Transverse colon (tissue), 4 donors: ENCODE measurements at regions not wholly inside any gene's neighbourhood (a gene's known extent, or its start where the extent isn't known, plus 50 kb on each side); places are given as distances from the start of the nearest gene placed in this dataset.

ENCODE experiments used
- DNase-seq: peaks from one replicate; pipeline ENCODE4 v3.0.0-alpha.2; 2019
- H3K27ac ChIP-seq, 4 donors: fragments of 200-600 bp; sonication (generic); 2 replicates each; pipeline ENCODE4 v1.5.1; 2016 to 2018; ENCODE audit warnings: inconsistent platforms in 4 of 4
- H3K27me3 ChIP-seq: fragments of 200-600 bp; sonication (generic); 2 replicates; pipeline ENCODE4 v1.5.1; 2017; ENCODE audit warnings: inconsistent platforms
- H3K36me3 ChIP-seq, 4 donors: fragments of 200-600 bp; sonication (generic); 2 replicates each; pipeline ENCODE4 v1.5.1; 2017 to 2019; ENCODE audit warnings: inconsistent platforms in 4 of 4
- H3K4me1 ChIP-seq, 4 donors: fragments of 200-600 bp; sonication (generic); 2 replicates each; pipeline ENCODE4 v1.5.1; 2017 to 2020; ENCODE audit warnings: inconsistent platforms in 4 of 4
- H3K4me3 ChIP-seq, 4 donors: fragments of 200-600 bp; sonication (generic); 1 replicate in 1 of 4; 2 replicates in 3 of 4; pipeline versions ENCODE4 v1.5.1 to v1.6.1; 2017 to 2019; ENCODE audit warnings: inconsistent platforms in 4 of 4
- H3K9me3 ChIP-seq, 2 donors: fragments of 200-600 bp; sonication (generic); 2 replicates each; pipeline ENCODE4 v1.5.1; 2017 to 2019; ENCODE audit warnings: inconsistent platforms in 2 of 2
- EP300 ChIP-seq: sonication (generic); formaldehyde crosslinking; IDR thresholded peaks from one replicate; pipeline ENCODE4 v1.6.1; 2017; ENCODE audit warnings: antibody characterized with exemption, low read depth
- POLR2A ChIP-seq: fragments of 450-650 bp; IDR thresholded peaks from one replicate; pipeline ENCODE4 v1.6.1; 2016; ENCODE audit warnings: antibody characterized with exemption, mild to moderate bottlenecking, moderate library complexity
- POLR2AphosphoS5 ChIP-seq, 3 donors: sonication (generic); formaldehyde crosslinking; IDR thresholded peaks; one replicate each; pipeline ENCODE4 v1.6.1; 2016; ENCODE audit warnings: antibody characterized with exemption in 3 of 3
- WGBS, 2 donors: methylation state at CpG; one replicate each; pipeline ENCODE4 v1.1.5; 2018; ENCODE audit warnings: low coverage in 1 of 2; 5-methylcytosine and 5-hydroxymethylcytosine counted together
- in situ Hi-C, 4 donors: fragments of 200-750 bp; cut with MboI; loops; one replicate each; pipeline versions ENCODE4 v1.15.0 to v1.15.1; 2017; ENCODE audit warnings: low sequenced_read_pairs in 3 of 4, low pct_ligation_motif_present in 1 of 4, low pct_unique_long_range_greater_than_20kb in 1 of 4
- intact Hi-C: fragments of 100-400 bp; cut with DNase I; formaldehyde crosslinking; loops from one replicate; pipeline ENCODE4 v1.15.1; 2023; ENCODE audit warnings: low total_unique reads
- TF ChIP-seq, protein P1 (sequence below), 5 experiments: fragments of 200-600 bp in 3 of 5; fragments of 450-650 bp in 2 of 5; sonication (generic) in 3 of 5; IDR thresholded peaks; 1 replicate in 2 of 5; 2 replicates in 3 of 5; pipeline ENCODE4 v1.5.1; 2016 to 2017; ENCODE audit warnings: antibody characterized with exemption in 5 of 5, inconsistent platforms in 3 of 5, mild to moderate bottlenecking in 2 of 5, moderate library complexity in 1 of 5

DNA sequence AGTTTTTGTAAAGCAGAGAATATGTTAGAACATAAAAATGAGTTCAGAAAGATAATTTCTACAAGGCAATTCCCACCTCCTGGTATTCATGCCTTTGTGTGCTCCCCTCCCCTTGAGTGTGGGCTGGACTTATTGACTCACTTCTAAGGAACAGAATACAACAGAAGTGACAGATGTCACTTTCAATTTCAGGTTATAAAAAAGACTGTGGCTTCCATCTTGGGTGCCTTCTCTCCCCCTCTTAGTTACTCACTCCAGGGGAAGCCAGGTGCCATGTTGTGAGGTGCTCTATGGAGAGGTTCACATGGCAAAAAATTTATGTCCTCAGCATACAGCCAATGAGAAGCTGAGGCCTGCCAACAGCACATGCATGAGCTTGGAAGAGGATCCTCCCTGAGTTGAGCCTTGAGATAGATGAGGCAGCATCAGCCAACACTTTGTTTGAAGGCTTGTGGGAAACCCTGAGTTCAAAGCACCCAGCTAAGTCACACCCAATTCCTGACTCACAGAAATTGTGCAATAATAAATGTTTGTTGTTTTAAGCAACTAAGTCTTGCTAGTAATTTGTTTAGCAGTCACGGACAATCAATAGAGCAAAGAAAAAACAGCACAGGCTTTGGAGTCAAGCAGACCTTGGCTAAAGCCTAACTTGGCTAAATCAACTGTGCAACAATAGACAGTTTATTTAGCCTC lies 73.5 kb upstream of the NGF start:
- 50 to 74% methylated on average over 1 of the region's 1 CpG for WGBS, 2 donors
- H3K9me3 ChIP-seq: no peaks in the 10 kb centered on the region
- no peaks in the 10 kb centered on the region for H3K4me1 ChIP-seq
- intact Hi-C loops: loop anchor here (2.0 kb wide), 1 partner anchor 27 kb away; no protein-coding TSS in a partner anchor
- no peak overlapping the region for H3K27ac ChIP-seq
- in situ Hi-C loops: no loop called here
- no peaks in the 10 kb centered on the region for H3K36me3 ChIP-seq
- no peak overlapping the region for H3K4me3 ChIP-seq
- TF ChIP-seq EP300: no peak
- peak in 1 of 3 donors; percentile 13 for TF ChIP-seq POLR2AphosphoS5 (IDR thresholded peaks at IDR 0.05)
- H3K27me3 ChIP-seq: no peaks in the 10 kb centered on the region
- DNase-seq: no peak

DNA sequence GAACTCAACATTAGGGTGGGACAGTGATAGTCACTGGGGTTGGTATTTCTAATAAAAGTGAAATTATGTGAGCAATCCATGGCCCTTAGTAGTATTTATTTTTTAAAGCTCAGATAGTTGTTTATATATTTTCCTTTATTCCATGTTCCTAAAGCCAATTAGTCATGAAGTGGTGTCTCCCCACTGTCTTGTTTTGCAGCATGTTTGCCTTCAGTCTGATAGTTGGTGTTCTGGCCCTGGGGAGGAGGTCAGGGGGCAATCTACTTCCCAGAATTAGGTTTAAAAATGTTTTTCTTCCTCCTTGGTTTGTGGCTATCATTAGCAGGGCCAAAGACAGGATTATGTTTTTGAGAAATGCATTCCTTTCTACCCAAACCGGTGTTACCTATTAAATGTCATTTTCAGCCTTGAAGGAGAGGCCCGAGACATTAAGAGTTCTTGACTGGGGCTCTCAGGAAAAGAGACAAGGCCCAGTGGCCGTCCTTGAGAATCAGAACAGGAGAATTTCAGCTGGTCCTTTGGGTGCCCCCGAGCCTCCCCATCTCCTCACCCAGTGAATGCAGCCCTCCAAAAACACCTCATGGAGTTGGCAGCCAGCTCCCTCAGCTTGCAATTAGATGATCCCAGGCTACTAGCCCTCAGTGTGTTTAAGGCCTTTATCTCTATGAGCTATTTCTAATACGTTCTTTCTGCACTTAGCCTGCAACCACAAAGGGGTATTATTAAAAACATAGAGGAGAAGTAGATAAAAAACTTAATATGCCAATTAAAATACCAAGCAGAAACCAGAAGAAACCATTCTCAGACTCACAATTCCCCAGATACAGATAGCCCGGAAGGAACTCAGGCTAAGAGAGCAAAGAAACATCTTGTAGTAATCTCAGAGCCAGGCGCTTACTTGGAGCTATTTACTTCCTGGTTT lies 71.3 kb upstream of the NGF start:
- H3K4me3 ChIP-seq: no peak overlapping the region
- no peaks in the 10 kb centered on the region for H3K27me3 ChIP-seq
- no peaks in the 10 kb centered on the region for H3K9me3 ChIP-seq
- 83 to 86% methylated on average over 2 to 7 of the region's 7 CpGs for WGBS, 2 donors
- DNase-seq: no peak
- intact Hi-C loops: loop anchor here (2.0 kb wide), 1 partner anchor 25 kb away; no protein-coding TSS in a partner anchor
- no peaks in the 10 kb centered on the region for H3K36me3 ChIP-seq
- TF ChIP-seq, protein P1, sequence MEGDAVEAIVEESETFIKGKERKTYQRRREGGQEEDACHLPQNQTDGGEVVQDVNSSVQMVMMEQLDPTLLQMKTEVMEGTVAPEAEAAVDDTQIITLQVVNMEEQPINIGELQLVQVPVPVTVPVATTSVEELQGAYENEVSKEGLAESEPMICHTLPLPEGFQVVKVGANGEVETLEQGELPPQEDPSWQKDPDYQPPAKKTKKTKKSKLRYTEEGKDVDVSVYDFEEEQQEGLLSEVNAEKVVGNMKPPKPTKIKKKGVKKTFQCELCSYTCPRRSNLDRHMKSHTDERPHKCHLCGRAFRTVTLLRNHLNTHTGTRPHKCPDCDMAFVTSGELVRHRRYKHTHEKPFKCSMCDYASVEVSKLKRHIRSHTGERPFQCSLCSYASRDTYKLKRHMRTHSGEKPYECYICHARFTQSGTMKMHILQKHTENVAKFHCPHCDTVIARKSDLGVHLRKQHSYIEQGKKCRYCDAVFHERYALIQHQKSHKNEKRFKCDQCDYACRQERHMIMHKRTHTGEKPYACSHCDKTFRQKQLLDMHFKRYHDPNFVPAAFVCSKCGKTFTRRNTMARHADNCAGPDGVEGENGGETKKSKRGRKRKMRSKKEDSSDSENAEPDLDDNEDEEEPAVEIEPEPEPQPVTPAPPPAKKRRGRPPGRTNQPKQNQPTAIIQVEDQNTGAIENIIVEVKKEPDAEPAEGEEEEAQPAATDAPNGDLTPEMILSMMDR (IDR thresholded peaks at IDR 0.05): no peak
- TF ChIP-seq POLR2A (no peak), POLR2AphosphoS5 (IDR thresholded peaks at IDR 0.05) (no peak), EP300 (no peak)
- H3K27ac ChIP-seq: no peak overlapping the region
- H3K4me1 ChIP-seq: no peaks in the 10 kb centered on the region
- in situ Hi-C loops: no loop called here

GRCh38 chr1:115408533-115408932 lies 70.5 kb upstream of the NGF start:
- H3K27ac ChIP-seq: no peak overlapping the region
- H3K27me3 ChIP-seq: no peaks in the 10 kb centered on the region
- in situ Hi-C loops: no loop called here
- 33 to 45% methylated on average over 1 of the region's 1 CpG for WGBS, 2 donors
- H3K36me3 ChIP-seq: no peaks in the 10 kb centered on the region
- DNase-seq: no peak
- H3K9me3 ChIP-seq: no peaks in the 10 kb centered on the region
- H3K4me1 ChIP-seq: no peaks in the 10 kb centered on the region
- intact Hi-C loops: no loop called here
- no peak overlapping the region for H3K4me3 ChIP-seq
- TF ChIP-seq POLR2A (no peak), POLR2AphosphoS5 (IDR thresholded peaks at IDR 0.05) (no peak), EP300 (no peak)
- TF ChIP-seq, protein P1 (IDR thresholded peaks at IDR 0.05): no peak

- no peaks in the 10 kb centered on the region for H3K27me3 ChIP-seq
- in situ Hi-C loops: no loop called here
- TF ChIP-seq, protein P1 (IDR thresholded peaks at IDR 0.05): no peak
- no peak for TF ChIP-seq POLR2AphosphoS5 (IDR thresholded peaks at IDR 0.05)
- no peak for TF ChIP-seq EP300
- no peak for TF ChIP-seq POLR2A
- H3K27ac ChIP-seq: no peak overlapping the region
- H3K36me3 ChIP-seq: no peaks in the 10 kb centered on the region
- 70 to 84% methylated on average over 2 of the region's 2 CpGs for WGBS, 2 donors
- no peaks in the 10 kb centered on the region for H3K4me1 ChIP-seq
- no peak for DNase-seq
- H3K4me3 ChIP-seq: no peak overlapping the region
- H3K9me3 ChIP-seq: no peaks in the 10 kb centered on the region
- intact Hi-C loops: no loop called here
These were observed 66.9 kb upstream of the NGF start for GRCh38 chr1:115404911-115405310.
